ENCODE measurements at regions not wholly inside any gene's neighbourhood (a gene's known extent, or its start where the extent isn't known, plus 50 kb on each side); places are given as distances from the start of the nearest gene placed in this dataset.
"Not testable (repeated sequence)": the region's sequence is repeated elsewhere in the genome, so short reads cannot be mapped to it uniquely, and the experiment has no call there.

GRCh38 chr17:77288115-77288619 lies 147.4 kb downstream of the SEC14L1 start (continued):
- TF ChIP-seq, protein P1, sequence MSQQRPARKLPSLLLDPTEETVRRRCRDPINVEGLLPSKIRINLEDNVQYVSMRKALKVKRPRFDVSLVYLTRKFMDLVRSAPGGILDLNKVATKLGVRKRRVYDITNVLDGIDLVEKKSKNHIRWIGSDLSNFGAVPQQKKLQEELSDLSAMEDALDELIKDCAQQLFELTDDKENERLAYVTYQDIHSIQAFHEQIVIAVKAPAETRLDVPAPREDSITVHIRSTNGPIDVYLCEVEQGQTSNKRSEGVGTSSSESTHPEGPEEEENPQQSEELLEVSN (IDR thresholded peaks at IDR 0.05): no peak

DNA sequence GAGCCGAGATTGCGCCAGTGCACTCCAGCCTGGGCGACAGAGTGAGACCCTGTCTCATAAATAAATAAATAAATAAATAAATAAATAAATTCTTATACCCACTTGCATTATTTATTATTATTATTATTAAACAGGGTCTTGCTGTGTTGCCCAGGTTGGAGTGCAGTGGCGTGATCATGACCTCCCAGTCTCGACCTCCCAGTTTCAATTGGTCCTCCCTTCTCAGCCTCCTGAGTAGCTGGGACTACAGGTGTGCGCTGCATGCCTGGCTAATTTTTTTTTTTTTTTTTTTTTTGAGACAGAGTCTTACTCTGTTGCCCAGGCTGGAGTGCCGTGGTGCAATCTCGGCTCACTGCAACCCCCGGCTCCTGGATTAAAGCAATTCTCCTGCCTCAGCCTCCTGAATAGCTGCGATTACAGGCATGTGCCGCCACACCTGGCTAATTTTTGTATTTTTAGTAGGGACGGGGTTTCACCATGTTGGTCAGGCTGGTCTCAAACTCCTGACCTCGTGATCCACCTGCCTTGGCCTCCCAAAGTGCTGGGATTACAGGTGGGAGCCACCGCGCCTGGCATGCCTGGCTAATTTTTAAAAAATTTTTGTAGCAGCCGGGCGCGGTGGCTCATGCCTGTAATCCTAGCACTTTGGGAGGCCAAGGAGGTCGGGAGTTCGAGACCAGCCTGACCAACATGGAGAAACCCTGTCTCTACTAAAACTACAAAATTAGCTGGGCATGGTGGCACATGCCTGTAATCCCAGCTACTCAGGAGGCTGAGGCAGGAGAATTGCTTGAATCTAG lies 150.2 kb downstream of the SEC14L1 start:
- H2BK5ac ChIP-seq (ENCODE audit: low read depth, low read length); H2BK20ac ChIP-seq (ENCODE audit: low read length); H3K27me3 ChIP-seq (replicated peaks in 1 of 4; ENCODE audit: control insufficient read depth in 3 of 4, extremely low read depth in 1 of 4, insufficient read depth in 3 of 4, low read length in 3 of 4); H3K4me2 ChIP-seq (ENCODE audit: insufficient read depth in 1 of 2, low read depth in 2 of 2, low read length in 2 of 2); H3K27ac ChIP-seq (ENCODE audit: low read depth, low read length); H3K4me3 ChIP-seq (ENCODE audit: extremely low read depth in 1 of 4, insufficient read depth in 2 of 4, low read depth in 3 of 4, low read length in 4 of 4); H2AK5ac ChIP-seq (ENCODE audit: low read depth, low read length); H3K9ac ChIP-seq (replicated peaks in 1 of 4; ENCODE audit: extremely low read depth in 1 of 4, low read depth in 3 of 4, low read length in 3 of 4); H3K9me3 ChIP-seq (ENCODE audit: insufficient read depth in 2 of 2, low read depth in 1 of 2, low read length in 1 of 2); H3K36me3 ChIP-seq (ENCODE audit: control insufficient read depth in 2 of 4, insufficient read depth in 4 of 4, low read length in 3 of 4); H2BK15ac ChIP-seq (ENCODE audit: low read length); H3K14ac ChIP-seq (ENCODE audit: insufficient read length); POLR2A ChIA-PET (ENCODE audit: partially characterized antibody); CTCF ChIA-PET (ENCODE audit: partially characterized antibody); H3K18ac ChIP-seq (ENCODE audit: extremely low read depth, low read length); H3K56ac ChIP-seq (replicated peaks; ENCODE audit: insufficient read length, low read depth, low read length); H3K23ac ChIP-seq (ENCODE audit: insufficient read length); H3K23me2 ChIP-seq (ENCODE audit: low read depth, low read length); H2AFZ ChIP-seq (ENCODE audit: low read length); H3K79me1 ChIP-seq (ENCODE audit: low read depth, low read length); H4K20me1 ChIP-seq (replicated peaks in 1 of 2; ENCODE audit: control insufficient read depth in 1 of 2, insufficient read depth in 2 of 2, low read length in 2 of 2); DNase-seq (ENCODE audit: low read depth in 1 of 2, low spot score in 2 of 2); H4K91ac ChIP-seq (replicated peaks; ENCODE audit: insufficient read length, low read length); H4K5ac ChIP-seq (ENCODE audit: insufficient read length, low read depth, low read length); FAIRE-seq; H4K8ac ChIP-seq (ENCODE audit: extremely low read depth, insufficient read depth, low read length); H2BK12ac ChIP-seq (ENCODE audit: low read depth, low read length); H3K4ac ChIP-seq (replicated peaks; ENCODE audit: insufficient read length, low read depth, low read length); H2BK120ac ChIP-seq (replicated peaks; ENCODE audit: low read depth, low read length): not testable (repeated sequence)
- Histone ChIP-seq H3K4me1 (replicated peaks in 1 of 4; ENCODE audit: control insufficient read depth in 3 of 4, insufficient read depth in 4 of 4, low read length in 3 of 4) (peaks cover 4 to 25% (median 17%) of the 10 kb centered on the region in 4 experiments), H3K79me2 (ENCODE audit: control insufficient read depth in 1 of 2, insufficient read depth in 2 of 2, low read length in 2 of 2) (peaks cover 0 to 16% of the 10 kb centered on the region in 2 experiments; a peak in 2 of 4 replicates)
- 93% methylated on average over 19 of the region's 20 CpGs; no CpG with 5 or more reads in 1 of the 2 experiments for WGBS, 2 experiments (ENCODE audit: extremely low coverage in 1 of 2, insufficient coverage in 1 of 2, insufficient read length in 1 of 2, insufficient replicate concordance in 2 of 2, low coverage in 1 of 2, low lambda C conversion rate in 2 of 2, missing lambda C conversion rate in 1 of 2)
